H1 (cell line): ENCODE measurements at regions not wholly inside any gene's neighbourhood (a gene's known extent, or its start where the extent isn't known, plus 50 kb on each side); places are given as distances from the start of the nearest gene placed in this dataset.

Experiments used
- CBX8 ChIP-seq: fragments of 300-800, 300-1000 bp; sonication (generic); IDR thresholded peaks from 2 replicates; pipeline ENCODE4 v1.7.1; 2016; ENCODE audit warnings: low read depth, low read length, borderline replicate concordance
- CHD2 ChIP-seq: IDR thresholded peaks from 2 replicates; pipeline ENCODE4 v1.6.1; 2012; ENCODE audit warnings: low read length, improper control_type of control experiment
- EP300 ChIP-seq, 2 experiments: IDR thresholded peaks; 1 replicate in 1 of 2; 2 replicates in 1 of 2; pipeline ENCODE4 v1.6.1; 2011 to 2012; ENCODE audit warnings: low read depth in 2 of 2, low read length in 2 of 2, mild to moderate bottlenecking in 2 of 2, borderline replicate concordance in 1 of 2, inconsistent platforms in 1 of 2, moderate library complexity in 1 of 2
- EZH2 ChIP-seq: fragments of 200-600 bp; sonication (generic); IDR thresholded peaks from 2 replicates; pipeline ENCODE4 v1.7.1; 2012; ENCODE audit warnings: low read depth, mild to moderate bottlenecking, moderate library complexity, low read length, inconsistent platforms; ENCODE audit not compliant: severe bottlenecking
- HDAC6 ChIP-seq: IDR thresholded peaks from one replicate; pipeline ENCODE4 v1.7.1; 2012; ENCODE audit warnings: low read depth, mild to moderate bottlenecking, inconsistent platforms, low read length, moderate library complexity
- JUND ChIP-seq: IDR thresholded peaks from 2 replicates; pipeline ENCODE4 v1.6.1; 2011; ENCODE audit warnings: mild to moderate bottlenecking, improper control_type of control experiment, low read length
- POLR2A ChIP-seq, 2 experiments: IDR thresholded peaks; 1 replicate in 1 of 2; 2 replicates in 1 of 2; pipeline ENCODE4 v1.6.1; 2011; ENCODE audit warnings: low read depth in 2 of 2, low read length in 2 of 2, mild to moderate bottlenecking in 2 of 2; ENCODE audit errors: control extremely low read depth in 1 of 2
- POLR2AphosphoS5 ChIP-seq: IDR thresholded peaks from 2 replicates; pipeline ENCODE4 v1.6.1; 2011; ENCODE audit warnings: low read depth, low read length
- POU5F1 ChIP-seq: IDR thresholded peaks from 2 replicates; pipeline ENCODE4 v1.6.1; 2011; ENCODE audit warnings: low read depth, mild to moderate bottlenecking, low read length, moderate library complexity
- SIN3A ChIP-seq, 2 experiments: IDR thresholded peaks in 1 of 2; conservative IDR thresholded peaks in 1 of 2; 2 replicates each; pipeline ENCODE4 v1.6.1; 2011 to 2012; ENCODE audit warnings: low read length in 2 of 2, improper control_type of control experiment in 1 of 2, low read depth in 1 of 2, mild to moderate bottlenecking in 1 of 2
- TAF1 ChIP-seq: IDR thresholded peaks from 2 replicates; pipeline ENCODE4 v1.6.1; 2011; ENCODE audit warnings: mild to moderate bottlenecking, low read depth, low read length
- ZNF274 ChIP-seq: IDR thresholded peaks from 2 replicates; pipeline ENCODE4 v1.7.0; 2012; ENCODE audit warnings: low read length, borderline replicate concordance; ENCODE audit errors: extremely low read depth
- TF ChIP-seq, protein P1 (sequence below), 3 experiments: IDR thresholded peaks; 1 replicate in 2 of 3; 2 replicates in 1 of 3; pipeline versions ENCODE4 v1.5.1 to v1.6.1; 2011; ENCODE audit warnings: low read length in 3 of 3, mild to moderate bottlenecking in 3 of 3, inconsistent platforms in 2 of 3, low read depth in 1 of 3, moderate library complexity in 1 of 3; ENCODE audit not compliant: insufficient read depth in 1 of 3; ENCODE audit errors: control extremely low read depth in 1 of 3

DNA sequence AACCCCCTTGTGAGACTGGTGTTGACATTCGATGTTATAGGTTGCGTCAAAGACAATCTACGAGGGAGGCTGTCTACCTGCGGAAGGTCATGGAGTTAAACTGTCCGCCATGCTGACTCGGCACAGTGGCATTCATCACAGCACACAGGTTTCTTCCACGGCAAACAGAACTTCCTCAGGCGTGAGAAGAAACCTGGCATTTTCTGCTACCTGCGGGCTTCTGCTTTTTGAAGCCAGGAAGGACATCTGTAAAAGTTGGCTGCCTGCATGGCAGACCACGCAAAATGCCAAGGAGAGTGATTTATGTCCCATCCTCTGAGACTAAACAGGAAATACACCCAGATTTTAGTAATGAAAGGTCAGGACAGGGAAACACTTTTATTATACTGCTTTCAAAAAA, 809.8 kb upstream of the NUDT12 start:
- TF ChIP-seq CBX8 (no peak), ZNF274 (no peak), POU5F1 (no peak), EP300 (IDR thresholded peaks at IDR 0.05; ENCODE audit: borderline replicate concordance in 1 of 2, low read depth in 2 of 2, low read length in 2 of 2) (no peak), TAF1 (no peak), HDAC6 (no peak), CHD2 (no peak), EZH2 (no peak), POLR2A (IDR thresholded peaks at IDR 0.05; ENCODE audit: control extremely low read depth in 1 of 2, low read depth in 2 of 2, low read length in 2 of 2) (no peak), POLR2AphosphoS5 (no peak), JUND (no peak), SIN3A (conservative IDR thresholded peaks at IDR 0.05 in 1 of 2, IDR thresholded peaks at IDR 0.05 in 1 of 2; ENCODE audit: low read depth in 1 of 2, low read length in 2 of 2) (no peak)
- TF ChIP-seq, protein P1, sequence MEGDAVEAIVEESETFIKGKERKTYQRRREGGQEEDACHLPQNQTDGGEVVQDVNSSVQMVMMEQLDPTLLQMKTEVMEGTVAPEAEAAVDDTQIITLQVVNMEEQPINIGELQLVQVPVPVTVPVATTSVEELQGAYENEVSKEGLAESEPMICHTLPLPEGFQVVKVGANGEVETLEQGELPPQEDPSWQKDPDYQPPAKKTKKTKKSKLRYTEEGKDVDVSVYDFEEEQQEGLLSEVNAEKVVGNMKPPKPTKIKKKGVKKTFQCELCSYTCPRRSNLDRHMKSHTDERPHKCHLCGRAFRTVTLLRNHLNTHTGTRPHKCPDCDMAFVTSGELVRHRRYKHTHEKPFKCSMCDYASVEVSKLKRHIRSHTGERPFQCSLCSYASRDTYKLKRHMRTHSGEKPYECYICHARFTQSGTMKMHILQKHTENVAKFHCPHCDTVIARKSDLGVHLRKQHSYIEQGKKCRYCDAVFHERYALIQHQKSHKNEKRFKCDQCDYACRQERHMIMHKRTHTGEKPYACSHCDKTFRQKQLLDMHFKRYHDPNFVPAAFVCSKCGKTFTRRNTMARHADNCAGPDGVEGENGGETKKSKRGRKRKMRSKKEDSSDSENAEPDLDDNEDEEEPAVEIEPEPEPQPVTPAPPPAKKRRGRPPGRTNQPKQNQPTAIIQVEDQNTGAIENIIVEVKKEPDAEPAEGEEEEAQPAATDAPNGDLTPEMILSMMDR (IDR thresholded peaks at IDR 0.05; ENCODE audit: control extremely low read depth in 1 of 3, insufficient read depth in 1 of 3, low read depth in 1 of 3, low read length in 3 of 3), result no peak
